ENCODE measurements at regions not wholly inside any gene's neighbourhood (a gene's known extent, or its start where the extent isn't known, plus 50 kb on each side); places are given as distances from the start of the nearest gene placed in this dataset.
"Not testable (repeated sequence)": the region's sequence is repeated elsewhere in the genome, so short reads cannot be mapped to it uniquely, and the experiment has no call there.

DNA sequence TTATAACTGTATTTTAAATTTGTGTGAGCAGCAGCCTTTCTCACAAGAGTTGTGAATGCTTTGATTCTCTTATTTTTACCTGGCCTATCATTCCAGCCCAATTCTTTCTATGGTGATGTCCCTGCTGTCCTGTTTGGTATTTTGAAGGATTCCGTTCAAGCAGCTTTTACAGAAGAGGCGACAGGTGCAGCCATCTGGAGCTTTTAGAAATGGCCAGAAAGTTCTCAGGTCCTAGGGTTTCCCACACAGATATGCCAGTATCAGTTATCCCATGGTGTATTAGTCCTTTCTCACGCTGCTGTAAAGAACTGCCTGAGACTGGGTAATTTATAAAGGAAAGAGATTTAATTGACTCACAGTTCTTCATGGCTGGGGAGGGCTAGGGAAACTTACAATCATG lies 86.1 kb upstream of the LRPAP1 start:
- TF ChIP-seq CTCF (IDR thresholded peaks at IDR 0.05 in 4 of 5, conservative IDR thresholded peaks at IDR 0.05 in 1 of 5); POLR2A (IDR thresholded peaks at IDR 0.05): not testable (repeated sequence)

Data from gastrocnemius medialis (tissue), 4 donors.